ENCODE measurements at regions not wholly inside any gene's neighbourhood (a gene's known extent, or its start where the extent isn't known, plus 50 kb on each side); places are given as distances from the start of the nearest gene placed in this dataset.

GRCh38 chr2:18105929-18106328 is 227.5 kb downstream of the KCNS3 start:
- no peak for TF ChIP-seq CTCF (IDR thresholded peaks at IDR 0.05)
- TF ChIP-seq EZH2 (IDR thresholded peaks at IDR 0.05; ENCODE audit: borderline replicate concordance, insufficient read depth, low read depth, low read length, poor library complexity, severe bottlenecking) = no peak

Measured in B cell (primary cell).